HL-60 (cell line): ENCODE measurements at regions not wholly inside any gene's neighbourhood (a gene's known extent, or its start where the extent isn't known, plus 50 kb on each side); places are given as distances from the start of the nearest gene placed in this dataset.
"Not testable (repeated sequence)": the region's sequence is repeated elsewhere in the genome, so short reads cannot be mapped to it uniquely, and the experiment has no call there.

Source experiments
- DNase-seq, 2 experiments: peaks; one replicate each; pipeline ENCODE4 v3.0.0-alpha.2; 2010 to 2020; ENCODE audit warnings: low read depth in 1 of 2, low spot score in 1 of 2
- H3K27ac ChIP-seq: fragments of 250-450 bp; sonication (Bioruptor Pico); replicated peaks from 2 replicates; pipeline ENCODE4 v1.5.1; 2020; ENCODE audit warnings: mild to moderate bottlenecking, moderate library complexity
- H3K27me3 ChIP-seq: fragments of 250-450 bp; sonication (Bioruptor Pico); 2 replicates; pipeline ENCODE4 v1.5.1; 2021; ENCODE audit warnings: mild to moderate bottlenecking, moderate library complexity; ENCODE audit not compliant: insufficient read depth, poor library complexity, severe bottlenecking
- H3K4me3 ChIP-seq: replicated peaks from 2 replicates; pipeline ENCODE4 v1.5.1; 2011; ENCODE audit warnings: mild to moderate bottlenecking, control low read depth, low read length; ENCODE audit not compliant: insufficient read depth
- GABPA ChIP-seq: IDR thresholded peaks from 2 replicates; pipeline ENCODE4 v1.6.1; 2012; ENCODE audit warnings: low read depth
- POLR2AphosphoS5 ChIP-seq: IDR thresholded peaks from 2 replicates; pipeline ENCODE4 v1.6.1; 2012; ENCODE audit warnings: low read depth
- SPI1 ChIP-seq: IDR thresholded peaks from 2 replicates; pipeline ENCODE4 v1.6.1; 2012; ENCODE audit warnings: low read depth, mild to moderate bottlenecking, borderline replicate concordance
- TF ChIP-seq, protein P1 (sequence below): IDR thresholded peaks from 2 replicates; pipeline ENCODE4 v1.6.1; 2012; ENCODE audit warnings: low read depth; ENCODE audit not compliant: insufficient replicate concordance
- TF ChIP-seq, protein P2 (sequence below): IDR thresholded peaks from one replicate; pipeline ENCODE4 v1.5.1; 2011; ENCODE audit warnings: low read length, control low read depth, inconsistent platforms; ENCODE audit not compliant: insufficient read depth

DNA sequence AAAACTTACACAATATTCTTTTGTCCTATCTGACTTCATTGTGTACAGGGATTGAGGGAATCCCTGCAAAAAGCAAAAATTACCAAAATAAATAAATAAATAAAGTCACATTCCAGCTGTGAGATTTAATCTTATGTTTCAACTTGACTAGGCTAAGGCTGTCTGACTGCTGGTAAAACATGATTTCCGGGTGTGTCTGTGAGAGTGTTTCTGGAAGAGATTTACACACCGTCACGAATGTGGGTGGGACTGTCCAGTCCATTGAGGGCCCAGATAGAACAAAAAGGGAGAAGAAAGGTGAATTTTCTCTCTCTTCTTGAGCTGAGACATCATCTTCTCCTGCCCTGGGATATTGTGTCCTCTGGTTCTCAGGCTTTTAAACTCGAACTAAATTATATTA lies 166.1 kb downstream of the LIG4 start:
- no peak for DNase-seq
- Histone ChIP-seq H3K4me3 (no peak overlapping the region), H3K27ac (no peak overlapping the region), H3K27me3 (no peaks in the 10 kb centered on the region)
- no peak for TF ChIP-seq SPI1

DNA sequence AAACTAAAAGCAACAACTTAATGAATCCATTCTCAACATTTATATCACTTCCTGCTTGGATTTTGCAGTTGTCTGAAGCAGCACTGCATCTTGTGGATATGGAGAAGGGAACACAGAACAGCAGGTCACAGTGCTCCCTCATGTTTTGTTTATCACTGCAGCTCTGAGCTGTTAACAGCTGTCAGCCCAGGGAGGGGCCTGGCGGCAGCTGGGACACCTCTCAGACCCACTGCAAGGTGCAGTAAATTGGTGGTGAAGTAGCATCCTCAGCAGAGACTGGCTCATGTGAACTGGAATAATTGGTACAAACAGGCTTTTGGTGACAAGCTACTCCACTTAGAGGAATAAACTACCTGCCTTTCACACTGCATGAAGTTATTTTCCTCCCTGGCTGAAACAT lies 170.4 kb downstream of the LIG4 start:
- DNase-seq, result no peak
- no peaks in the 10 kb centered on the region for H3K27me3 ChIP-seq
- no peak overlapping the region for H3K4me3 ChIP-seq
- no peak for TF ChIP-seq GABPA
- H3K27ac ChIP-seq, result no peak overlapping the region

DNA sequence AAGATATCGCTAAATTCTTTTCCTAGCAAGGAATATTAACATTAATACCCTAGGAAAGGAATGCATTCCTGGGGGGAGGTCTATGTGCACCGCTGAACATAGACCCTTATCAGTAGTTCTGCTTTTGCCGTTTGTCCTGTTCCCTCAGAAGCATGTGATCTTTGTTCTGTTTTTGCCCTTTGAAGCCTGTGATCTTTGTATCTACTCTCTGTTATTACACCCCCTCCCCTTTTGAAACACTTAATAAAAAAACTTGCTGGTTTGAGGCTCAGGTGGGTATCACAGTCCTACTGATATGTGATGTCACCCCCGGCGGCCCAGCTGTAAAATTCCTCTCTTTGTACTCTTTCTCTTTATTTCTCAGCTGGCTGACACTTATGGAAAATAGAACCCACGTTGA lies 172.5 kb downstream of the LIG4 start:
- not testable (repeated sequence) for H3K4me3 ChIP-seq, H3K27ac ChIP-seq, H3K27me3 ChIP-seq, DNase-seq

DNA sequence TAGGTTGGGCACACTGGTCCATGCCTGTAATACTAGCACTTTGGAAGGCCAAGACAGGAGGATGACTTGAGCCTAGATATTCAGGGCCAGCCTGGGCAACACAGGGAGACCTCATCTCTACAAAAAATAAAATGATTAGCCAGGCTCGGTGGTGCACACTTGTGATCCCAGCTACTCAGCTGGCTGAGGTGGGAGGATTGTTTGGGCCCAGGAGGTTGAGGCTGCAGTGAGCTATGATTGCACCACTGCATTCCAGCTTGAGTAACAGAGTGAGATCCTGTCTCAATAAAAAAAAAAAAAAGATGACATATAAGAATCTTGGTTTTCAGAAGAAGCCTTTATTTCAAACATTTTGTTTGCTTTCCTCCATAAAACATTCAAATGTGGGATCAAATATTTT lies 178.0 kb downstream of the LIG4 start:
- Histone ChIP-seq H3K27me3 (no peaks in the 10 kb centered on the region), H3K4me3 (no peak overlapping the region), H3K27ac (no peak overlapping the region)
- TF ChIP-seq, protein P1, sequence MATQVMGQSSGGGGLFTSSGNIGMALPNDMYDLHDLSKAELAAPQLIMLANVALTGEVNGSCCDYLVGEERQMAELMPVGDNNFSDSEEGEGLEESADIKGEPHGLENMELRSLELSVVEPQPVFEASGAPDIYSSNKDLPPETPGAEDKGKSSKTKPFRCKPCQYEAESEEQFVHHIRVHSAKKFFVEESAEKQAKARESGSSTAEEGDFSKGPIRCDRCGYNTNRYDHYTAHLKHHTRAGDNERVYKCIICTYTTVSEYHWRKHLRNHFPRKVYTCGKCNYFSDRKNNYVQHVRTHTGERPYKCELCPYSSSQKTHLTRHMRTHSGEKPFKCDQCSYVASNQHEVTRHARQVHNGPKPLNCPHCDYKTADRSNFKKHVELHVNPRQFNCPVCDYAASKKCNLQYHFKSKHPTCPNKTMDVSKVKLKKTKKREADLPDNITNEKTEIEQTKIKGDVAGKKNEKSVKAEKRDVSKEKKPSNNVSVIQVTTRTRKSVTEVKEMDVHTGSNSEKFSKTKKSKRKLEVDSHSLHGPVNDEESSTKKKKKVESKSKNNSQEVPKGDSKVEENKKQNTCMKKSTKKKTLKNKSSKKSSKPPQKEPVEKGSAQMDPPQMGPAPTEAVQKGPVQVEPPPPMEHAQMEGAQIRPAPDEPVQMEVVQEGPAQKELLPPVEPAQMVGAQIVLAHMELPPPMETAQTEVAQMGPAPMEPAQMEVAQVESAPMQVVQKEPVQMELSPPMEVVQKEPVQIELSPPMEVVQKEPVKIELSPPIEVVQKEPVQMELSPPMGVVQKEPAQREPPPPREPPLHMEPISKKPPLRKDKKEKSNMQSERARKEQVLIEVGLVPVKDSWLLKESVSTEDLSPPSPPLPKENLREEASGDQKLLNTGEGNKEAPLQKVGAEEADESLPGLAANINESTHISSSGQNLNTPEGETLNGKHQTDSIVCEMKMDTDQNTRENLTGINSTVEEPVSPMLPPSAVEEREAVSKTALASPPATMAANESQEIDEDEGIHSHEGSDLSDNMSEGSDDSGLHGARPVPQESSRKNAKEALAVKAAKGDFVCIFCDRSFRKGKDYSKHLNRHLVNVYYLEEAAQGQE, result no peak
- TF ChIP-seq, protein P2, sequence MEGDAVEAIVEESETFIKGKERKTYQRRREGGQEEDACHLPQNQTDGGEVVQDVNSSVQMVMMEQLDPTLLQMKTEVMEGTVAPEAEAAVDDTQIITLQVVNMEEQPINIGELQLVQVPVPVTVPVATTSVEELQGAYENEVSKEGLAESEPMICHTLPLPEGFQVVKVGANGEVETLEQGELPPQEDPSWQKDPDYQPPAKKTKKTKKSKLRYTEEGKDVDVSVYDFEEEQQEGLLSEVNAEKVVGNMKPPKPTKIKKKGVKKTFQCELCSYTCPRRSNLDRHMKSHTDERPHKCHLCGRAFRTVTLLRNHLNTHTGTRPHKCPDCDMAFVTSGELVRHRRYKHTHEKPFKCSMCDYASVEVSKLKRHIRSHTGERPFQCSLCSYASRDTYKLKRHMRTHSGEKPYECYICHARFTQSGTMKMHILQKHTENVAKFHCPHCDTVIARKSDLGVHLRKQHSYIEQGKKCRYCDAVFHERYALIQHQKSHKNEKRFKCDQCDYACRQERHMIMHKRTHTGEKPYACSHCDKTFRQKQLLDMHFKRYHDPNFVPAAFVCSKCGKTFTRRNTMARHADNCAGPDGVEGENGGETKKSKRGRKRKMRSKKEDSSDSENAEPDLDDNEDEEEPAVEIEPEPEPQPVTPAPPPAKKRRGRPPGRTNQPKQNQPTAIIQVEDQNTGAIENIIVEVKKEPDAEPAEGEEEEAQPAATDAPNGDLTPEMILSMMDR, result no peak
- TF ChIP-seq POLR2AphosphoS5 (no peak), SPI1 (no peak), GABPA (no peak)
- DNase-seq, result no peak

DNA sequence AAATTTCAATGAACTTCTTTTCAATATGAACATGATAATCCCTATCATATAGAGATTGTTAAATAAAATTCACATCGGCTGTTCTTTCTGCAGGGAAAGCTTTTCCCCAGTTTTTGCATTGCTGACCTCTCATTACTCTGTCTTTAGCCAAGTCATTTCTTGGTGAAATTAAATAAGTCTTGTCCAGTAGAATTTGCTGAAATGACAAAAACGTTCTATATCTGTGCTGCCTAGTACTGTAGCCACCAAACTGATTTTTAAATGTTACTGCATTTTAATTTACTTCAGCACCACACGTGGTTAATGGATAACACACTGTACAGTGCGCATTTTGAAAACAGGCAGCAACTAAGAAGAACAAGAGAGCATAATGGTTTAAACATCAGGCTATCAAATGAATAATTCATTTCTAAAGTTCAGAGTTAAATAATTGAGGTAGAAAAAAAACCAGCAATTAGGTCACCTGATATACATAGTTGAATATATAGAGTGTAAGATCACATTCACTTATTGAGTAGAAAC lies 178.9 kb downstream of the LIG4 start:
- Histone ChIP-seq H3K4me3 (no peak overlapping the region), H3K27ac (no peak overlapping the region), H3K27me3 (no peaks in the 10 kb centered on the region)
- no peak for DNase-seq
- TF ChIP-seq, protein P2, result no peak
- TF ChIP-seq POLR2AphosphoS5, result no peak

DNA sequence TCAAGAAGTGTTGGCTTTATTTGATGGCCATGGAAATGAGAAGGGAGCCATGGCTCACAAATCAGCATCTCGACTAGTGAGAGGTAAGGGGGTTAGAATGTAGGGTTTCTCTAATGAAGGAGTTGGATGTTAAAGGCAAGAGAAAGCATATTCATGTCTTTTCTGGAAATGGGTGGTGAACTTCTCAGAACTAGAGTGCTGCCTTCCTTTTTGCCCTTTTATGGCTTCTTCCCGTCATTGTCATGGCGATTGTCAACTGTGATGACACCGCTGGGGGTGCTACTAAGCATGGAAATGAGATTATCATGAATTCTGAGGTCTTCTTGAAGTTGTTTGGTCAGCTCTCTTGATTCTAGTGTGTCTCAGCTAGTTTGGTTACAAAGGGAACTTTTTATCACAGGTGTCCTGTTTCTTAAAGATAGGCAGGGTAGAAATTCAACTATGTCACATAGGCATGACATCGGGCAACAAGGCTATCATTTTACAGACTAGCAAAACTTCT lies 180.4 kb downstream of the LIG4 start:
- H3K27ac ChIP-seq, result no peak overlapping the region
- H3K4me3 ChIP-seq, result no peak overlapping the region
- no peak for DNase-seq
- TF ChIP-seq, protein P2, result no peak
- TF ChIP-seq GABPA, result no peak
- no peak for TF ChIP-seq SPI1
- TF ChIP-seq POLR2AphosphoS5, result no peak
- H3K27me3 ChIP-seq, result no peaks in the 10 kb centered on the region
